Limb (tissue), 2 donors: ENCODE measurements at regions not wholly inside any gene's neighbourhood (a gene's known extent, or its start where the extent isn't known, plus 50 kb on each side); places are given as distances from the start of the nearest gene placed in this dataset.
A peak's percentile ranks its signal among the peaks of the same experiment; 100 is the strongest.

ENCODE experiments used
- DNase-seq, 2 donors: peaks; one replicate each; pipeline ENCODE4 v3.0.0-alpha.2; 2016; ENCODE audit errors: extremely low spot score in 2 of 2

DNA sequence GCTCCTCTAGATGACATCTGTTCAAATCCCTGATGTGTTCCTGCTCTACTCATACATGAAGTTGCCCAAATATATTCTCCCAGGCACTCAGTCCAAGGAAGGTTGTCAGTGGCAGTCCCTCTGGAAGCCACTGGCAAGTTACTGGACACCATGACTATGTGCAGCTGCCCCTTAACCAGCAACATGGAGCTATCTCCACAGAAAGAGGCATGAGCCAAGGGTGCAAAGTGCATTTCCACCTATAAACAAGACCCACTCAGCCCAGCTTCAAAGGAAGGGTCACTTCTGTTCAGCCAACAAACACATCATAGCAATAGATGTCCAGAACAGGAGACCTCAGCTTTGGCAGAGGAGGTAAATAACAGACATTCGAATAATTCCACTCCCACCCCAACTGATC, 217.6 kb upstream of the PMEPA1 start:
- DNase-seq: no peak

GRCh38 chr20:57922706-57923105, 212.9 kb upstream of the PMEPA1 start:
- peak in 1 of 2 donors; percentile 56 for DNase-seq

GRCh38 chr20:57922083-57922482, 212.3 kb upstream of the PMEPA1 start:
- DNase-seq: no peak

DNA sequence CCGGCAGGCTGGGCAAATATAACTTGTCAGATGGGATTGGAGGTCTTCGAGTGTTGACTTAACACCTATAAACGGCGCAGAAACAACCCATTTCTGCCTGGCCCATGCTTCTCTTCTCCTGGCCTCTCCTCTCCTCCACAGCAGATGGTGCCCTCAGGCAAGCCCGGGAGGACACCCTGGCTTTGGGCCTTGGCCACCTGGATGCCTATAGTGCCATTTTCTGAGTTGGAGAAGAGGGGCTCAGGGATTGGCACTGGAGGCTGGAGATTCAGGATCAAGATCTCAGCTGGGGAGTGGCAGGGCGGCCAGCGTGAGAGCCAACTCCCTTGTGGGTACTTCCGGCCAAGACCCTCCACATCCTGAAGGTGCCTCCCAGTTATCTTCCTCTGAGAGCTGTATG, 211.9 kb upstream of the PMEPA1 start:
- no peak for DNase-seq

DNA sequence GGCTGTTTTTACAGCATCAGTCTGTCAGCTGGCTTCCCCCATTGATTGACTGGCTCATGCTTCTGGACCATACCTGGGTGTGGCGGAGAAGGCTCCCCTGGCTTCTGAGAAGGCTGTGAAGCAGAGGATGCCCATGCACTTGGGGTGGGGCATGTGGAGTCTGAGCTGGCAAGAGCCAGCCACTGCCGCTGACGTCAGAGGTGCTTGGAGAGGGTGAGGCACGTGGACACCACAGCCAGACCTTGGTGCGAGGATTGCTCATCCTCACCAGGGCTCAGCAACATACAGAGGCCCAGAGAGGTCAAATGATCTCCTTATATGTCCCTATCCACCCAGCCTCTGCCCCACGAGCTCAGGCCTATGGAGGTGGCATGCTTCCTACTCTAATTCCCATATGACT, 211.2 kb upstream of the PMEPA1 start:
- DNase-seq: no peak

GRCh38 chr20:57919049-57919448, 209.2 kb upstream of the PMEPA1 start:
- no peak for DNase-seq

GRCh38 chr20:57918551-57918950, 208.7 kb upstream of the PMEPA1 start:
- no peak for DNase-seq

- DNase-seq: no peak
Observed at GRCh38 chr20:57914205-57914604, 204.4 kb upstream of the PMEPA1 start.

DNA sequence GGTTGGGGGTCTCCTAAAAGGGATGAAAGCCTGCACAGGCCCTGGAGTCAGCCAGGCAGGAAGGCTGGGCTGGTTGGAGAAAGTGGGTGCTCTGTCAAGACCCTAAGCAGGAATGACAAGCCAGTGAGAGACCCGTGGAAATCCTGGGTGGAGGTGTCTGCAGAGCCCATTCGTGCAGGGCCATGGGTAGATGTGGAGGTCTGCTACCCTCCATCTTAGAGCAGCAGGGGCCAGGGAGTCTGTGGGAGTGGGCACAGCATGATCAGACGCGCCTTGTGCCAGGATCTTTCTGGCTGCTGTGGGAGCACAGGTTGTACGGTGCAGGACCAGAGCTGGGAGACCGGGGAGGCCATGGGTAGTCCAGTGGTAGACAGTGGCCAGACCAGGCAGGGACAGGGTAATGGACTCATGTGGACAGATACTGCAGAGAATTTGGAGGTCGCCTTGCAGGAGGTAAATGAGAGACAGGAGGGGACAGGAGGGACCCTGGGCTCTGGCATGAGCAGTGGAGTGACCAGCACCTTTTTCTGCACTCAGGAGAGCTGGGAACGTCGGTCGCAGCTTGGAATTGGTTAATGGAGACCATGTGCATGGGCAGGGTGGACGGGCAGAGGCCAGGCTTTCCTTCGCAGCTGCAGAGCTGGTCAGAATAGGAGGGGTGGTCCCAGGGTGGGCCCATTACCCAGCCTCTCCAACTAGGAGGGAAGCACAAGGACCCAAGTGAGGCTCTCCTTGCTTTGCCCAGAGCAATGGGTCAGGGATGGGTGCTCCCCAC, 203.5 kb upstream of the PMEPA1 start:
- DNase-seq: no peak

DNA sequence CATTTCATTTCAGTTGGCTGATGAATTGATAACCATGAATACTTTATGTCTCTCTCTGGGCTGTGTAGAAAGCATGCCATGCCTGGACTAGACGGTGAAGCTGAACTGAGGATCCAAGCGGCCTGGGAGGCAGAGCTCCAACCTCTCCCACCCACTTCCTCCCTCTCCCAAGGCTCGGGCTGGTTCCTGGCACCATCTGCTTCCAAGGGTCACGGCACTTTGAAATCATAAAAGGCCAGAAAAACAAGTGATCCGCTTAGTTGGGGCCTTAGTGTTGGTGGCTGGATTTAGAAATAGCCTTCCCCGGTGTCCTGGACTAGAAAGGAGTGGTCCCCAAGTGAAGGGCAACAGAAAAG, 202.4 kb upstream of the PMEPA1 start:
- DNase-seq: no peak

GRCh38 chr20:57911512-57912226, 201.9 kb upstream of the PMEPA1 start:
- DNase-seq: no peak

DNA sequence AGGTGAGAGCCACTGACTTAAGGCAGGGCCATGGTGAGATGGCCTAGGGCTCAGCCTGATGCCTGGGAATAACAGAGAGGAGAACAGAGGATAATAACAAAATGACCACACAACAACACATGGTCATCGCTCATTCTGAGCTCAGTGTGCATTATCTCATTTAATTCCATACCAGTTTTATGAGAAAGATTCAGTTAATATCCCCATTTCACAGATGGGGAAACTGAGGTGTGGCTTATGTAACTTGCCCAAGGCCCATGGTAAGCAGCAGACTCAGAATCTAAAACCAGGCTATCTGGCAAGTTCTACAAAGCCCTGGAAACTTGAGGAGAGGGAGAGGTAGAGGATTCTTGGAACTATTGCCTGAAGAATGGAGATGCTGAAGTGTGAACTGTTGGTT, 200.9 kb upstream of the PMEPA1 start:
- no peak for DNase-seq

DNA sequence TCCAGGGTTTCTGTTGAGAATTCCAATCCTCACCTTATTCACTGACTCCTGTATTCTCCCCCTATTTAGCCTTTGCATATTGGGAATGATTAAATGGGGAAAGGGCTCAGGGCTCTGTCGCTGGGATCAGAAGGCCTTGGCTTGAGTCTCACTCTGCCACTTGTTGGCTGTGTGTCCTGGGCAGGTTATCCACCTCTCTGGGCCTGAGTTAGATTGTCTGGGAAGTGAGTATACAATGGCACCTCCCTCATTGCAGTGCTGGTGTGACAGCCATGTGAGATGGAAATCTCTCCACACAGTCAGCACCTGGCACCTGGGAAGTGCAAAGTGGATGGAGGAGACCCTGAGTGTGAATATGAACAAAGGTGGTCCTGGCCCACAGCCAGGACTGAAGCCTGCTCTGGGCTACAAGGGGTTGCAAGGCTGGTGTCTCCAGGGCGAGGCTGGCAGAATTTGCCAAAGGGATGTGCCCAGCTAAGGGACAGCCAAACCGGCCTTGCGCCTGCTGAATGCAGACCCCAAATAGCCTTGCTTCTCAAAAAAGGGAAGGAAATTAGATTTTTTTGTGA, 200.0 kb upstream of the PMEPA1 start:
- DNase-seq: no peak

DNA sequence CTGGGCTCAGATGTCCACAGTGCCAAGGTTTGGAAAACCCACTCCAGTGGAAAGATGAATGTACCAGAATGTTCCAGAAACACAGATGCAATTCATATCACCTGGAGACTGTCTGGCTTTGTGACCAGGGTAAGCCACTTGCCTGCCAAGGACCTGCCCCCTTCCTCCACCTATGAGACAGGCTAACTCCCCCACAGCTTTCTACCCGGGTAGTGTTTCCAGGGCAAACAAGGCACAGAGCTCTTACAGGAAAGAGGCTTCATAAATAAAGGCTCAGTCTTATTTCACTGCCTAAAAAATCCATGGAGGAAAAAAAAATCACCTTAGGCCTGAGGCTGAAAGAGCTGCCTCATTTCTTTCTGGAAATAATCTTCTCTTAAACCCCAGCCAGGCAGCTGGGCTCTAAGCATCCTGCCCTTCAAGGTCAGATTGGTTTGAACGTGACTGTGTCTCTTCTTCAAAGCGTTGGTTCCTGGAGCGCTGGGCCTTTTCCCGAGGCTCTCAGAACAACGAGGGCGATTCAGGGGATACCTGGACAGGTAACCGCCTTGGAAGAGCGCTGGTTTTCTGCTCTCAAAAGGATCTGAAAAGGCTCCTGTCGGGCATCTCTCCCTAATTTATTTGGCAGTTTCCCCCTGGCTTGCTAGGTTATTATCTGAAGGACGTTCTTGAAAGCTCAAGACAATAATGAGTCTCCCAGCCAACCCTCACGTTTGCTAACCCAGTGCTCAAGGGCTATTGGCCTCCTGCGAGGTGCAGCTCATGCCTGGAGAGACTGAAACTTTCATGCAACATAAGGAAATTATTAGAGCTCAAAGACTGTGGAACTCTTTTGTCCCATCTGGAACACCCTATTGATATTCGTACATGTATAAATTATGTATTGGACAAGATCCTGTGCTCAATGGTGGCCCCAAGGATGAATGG, 199.2 kb upstream of the PMEPA1 start:
- peak in 1 of 2 donors; percentile 26 for DNase-seq

DNA sequence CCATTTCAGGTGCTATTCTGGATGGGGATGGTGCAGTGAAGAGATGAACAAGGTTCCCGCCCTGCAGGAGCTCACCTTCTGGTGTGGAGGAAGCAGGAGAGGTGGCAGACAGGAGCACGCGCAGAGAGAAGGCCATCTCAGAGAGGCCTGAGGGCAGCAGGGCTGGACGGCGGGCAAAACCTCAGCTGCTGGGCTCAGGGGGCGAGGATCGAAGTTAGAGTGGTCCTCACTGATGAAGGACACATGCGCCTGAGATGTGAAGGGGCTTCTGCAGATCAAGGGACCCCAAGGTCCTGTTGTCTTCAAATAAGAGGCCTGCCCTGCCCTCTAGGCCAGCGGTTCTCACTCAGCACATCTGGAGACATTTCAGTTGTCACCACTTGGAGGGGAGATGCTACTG, 198.4 kb upstream of the PMEPA1 start:
- no peak for DNase-seq

DNA sequence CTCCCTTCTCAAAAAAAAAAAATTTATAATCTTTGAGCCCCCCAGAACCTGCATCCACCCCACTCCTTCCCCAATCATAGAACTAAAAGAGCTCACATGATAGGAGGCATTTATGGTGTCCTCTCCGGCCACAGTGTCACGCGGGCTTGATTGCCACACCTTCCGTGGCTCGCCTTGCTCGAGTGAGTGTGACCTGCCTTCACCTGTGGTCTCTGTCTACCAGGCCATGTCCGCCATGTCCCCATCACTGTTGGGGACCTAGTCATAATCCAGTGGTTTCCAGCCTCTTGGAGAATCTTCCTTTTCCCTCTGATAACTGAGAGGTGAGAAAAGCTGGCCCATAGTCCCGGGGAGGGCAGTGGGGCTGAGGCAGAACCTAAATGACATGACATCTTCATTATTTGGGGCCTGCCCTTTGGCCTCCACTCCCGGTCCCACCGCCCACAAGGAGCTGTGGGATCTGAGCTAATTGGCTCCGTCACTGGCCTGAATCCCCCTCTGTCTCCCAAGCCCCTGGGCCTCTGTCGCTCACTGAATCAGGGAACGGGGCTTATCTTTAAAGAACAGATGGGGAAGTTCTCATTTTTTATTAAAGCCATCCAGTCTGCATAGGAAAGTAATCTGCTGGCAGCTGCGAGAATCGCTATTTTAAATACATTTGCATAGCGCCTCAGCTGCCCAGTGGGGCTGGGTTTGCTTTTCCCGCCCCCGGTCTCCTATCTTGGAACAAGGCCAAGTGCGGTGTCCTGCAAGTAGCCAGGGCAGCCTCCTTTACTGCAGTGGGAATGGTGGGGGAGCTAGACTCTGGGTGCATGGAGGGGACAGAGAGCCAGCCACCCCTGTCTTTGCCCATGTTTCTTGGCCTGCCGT, 197.6 kb upstream of the PMEPA1 start:
- DNase-seq: peak in 1 of 2 donors; percentile 60

- no peak for DNase-seq
Observed at GRCh38 chr20:57905448-57905847, 195.6 kb upstream of the PMEPA1 start.

GRCh38 chr20:57904314-57905105, 194.7 kb upstream of the PMEPA1 start:
- no peak for DNase-seq

- DNase-seq: no peak
Observed at GRCh38 chr20:57902473-57902872, 192.7 kb upstream of the PMEPA1 start.

GRCh38 chr20:57901526-57901925, 191.7 kb upstream of the PMEPA1 start:
- DNase-seq: no peak
